ENCODE measurements at regions not wholly inside any gene's neighbourhood (a gene's known extent, or its start where the extent isn't known, plus 50 kb on each side); places are given as distances from the start of the nearest gene placed in this dataset.

DNA sequence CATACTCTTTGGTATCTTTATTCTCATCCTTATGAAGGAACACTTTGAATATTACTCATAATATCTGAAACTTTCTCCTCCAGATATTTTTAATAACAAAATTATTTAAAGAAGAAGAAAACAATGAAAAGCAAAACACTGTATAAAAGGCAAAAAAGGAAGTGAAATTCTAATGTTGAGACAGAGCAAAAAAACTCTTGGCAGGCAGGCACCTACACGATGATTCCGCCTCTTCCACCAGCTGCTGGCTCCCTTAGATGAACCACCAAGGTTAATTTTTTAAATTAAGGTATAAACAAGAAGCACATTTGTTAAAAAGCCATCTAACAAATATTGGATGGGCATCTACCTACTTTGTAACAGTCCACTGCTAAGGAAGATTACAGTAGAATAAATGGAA lies 434.7 kb downstream of the EPHA4 start:
- TF ChIP-seq NFRKB (IDR thresholded peaks at IDR 0.05) (no peak), ZNF384 (IDR thresholded peaks at IDR 0.05) (no peak), FOXM1 (IDR thresholded peaks at IDR 0.05; ENCODE audit: borderline replicate concordance) (no peak), FOXA1 (IDR thresholded peaks at IDR 0.05) (no peak), BHLHE40 (IDR thresholded peaks at IDR 0.05; ENCODE audit: borderline replicate concordance) (no peak)

GRCh38 chr2:221142341-221142740 lies 429.8 kb downstream of the EPHA4 start:
- TF ChIP-seq ARNT (IDR thresholded peaks at IDR 0.05) (no peak), HDGF (IDR thresholded peaks at IDR 0.05; ENCODE audit: borderline replicate concordance) (no peak), SUZ12 (IDR thresholded peaks at IDR 0.05) (no peak), FOXK2 (IDR thresholded peaks at IDR 0.05) (no peak)
- CTCF ChIA-PET: interaction anchor here (0.7 kb wide), 1 partner anchor 1760 kb away, joined by 4 read pairs; no protein-coding TSS in a partner anchor
- DNase-seq (ENCODE audit: extremely low spot score): no peak
- POLR2A ChIA-PET: no interaction called here

More for the DNA sequence above, 434.7 kb downstream of the EPHA4 start:
- no peak for DNase-seq (ENCODE audit: extremely low spot score)
- CTCF ChIA-PET: no interaction called here
- POLR2A ChIA-PET: no interaction called here

DNA sequence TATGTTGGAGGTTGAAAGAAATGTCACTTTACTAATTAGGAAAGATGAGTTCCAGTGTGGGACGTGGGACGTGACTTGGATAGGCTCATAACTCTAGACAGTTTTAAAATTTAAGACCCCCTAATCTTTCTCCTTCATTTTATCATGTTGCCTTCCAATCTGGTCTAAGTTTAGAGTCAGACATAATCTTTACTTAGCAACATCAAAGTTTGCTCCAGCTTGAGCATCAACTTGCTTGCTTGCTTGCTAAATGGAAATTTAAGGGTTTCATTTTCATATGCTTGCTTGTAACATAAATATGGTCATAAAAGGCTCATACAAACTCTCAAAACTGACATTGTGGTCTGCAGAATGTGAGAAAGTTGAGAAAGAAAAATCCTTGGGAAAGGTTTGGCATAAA lies 428.9 kb downstream of the EPHA4 start:
- DNase-seq (ENCODE audit: extremely low spot score): no peak
- POLR2A ChIA-PET: no interaction called here
- CTCF ChIA-PET: no interaction called here
- no peak for TF ChIP-seq CTBP1 (IDR thresholded peaks at IDR 0.05; ENCODE audit: borderline replicate concordance)
- TF ChIP-seq FOXA1 (IDR thresholded peaks at IDR 0.05): no peak
- TF ChIP-seq HDGF (IDR thresholded peaks at IDR 0.05; ENCODE audit: borderline replicate concordance): no peak
- TF ChIP-seq FOXM1 (IDR thresholded peaks at IDR 0.05; ENCODE audit: borderline replicate concordance): no peak
- no peak for TF ChIP-seq SUZ12 (IDR thresholded peaks at IDR 0.05)
- TF ChIP-seq LEF1 (IDR thresholded peaks at IDR 0.05; ENCODE audit: borderline replicate concordance): no peak
- TF ChIP-seq ZNF384 (IDR thresholded peaks at IDR 0.05): no peak
- TF ChIP-seq NFRKB (IDR thresholded peaks at IDR 0.05): no peak
- TF ChIP-seq SP1 (IDR thresholded peaks at IDR 0.05): no peak
- no peak for TF ChIP-seq ELF4 (IDR thresholded peaks at IDR 0.05)

- POLR2A ChIA-PET: no interaction called here
- no peak for TF ChIP-seq L3MBTL2 (conservative IDR thresholded peaks at IDR 0.05)
- TF ChIP-seq PKNOX1 (IDR thresholded peaks at IDR 0.05): no peak
- TF ChIP-seq BHLHE40 (IDR thresholded peaks at IDR 0.05; ENCODE audit: borderline replicate concordance): no peak
- no peak for TF ChIP-seq SUZ12 (IDR thresholded peaks at IDR 0.05)
- no peak for TF ChIP-seq HDGF (IDR thresholded peaks at IDR 0.05; ENCODE audit: borderline replicate concordance)
- no peak for TF ChIP-seq FOXA1 (IDR thresholded peaks at IDR 0.05)
- TF ChIP-seq NFRKB (IDR thresholded peaks at IDR 0.05): no peak
- no peak for TF ChIP-seq FOXM1 (IDR thresholded peaks at IDR 0.05; ENCODE audit: borderline replicate concordance)
- no peak for TF ChIP-seq SP1 (IDR thresholded peaks at IDR 0.05)
- no peak for TF ChIP-seq ZNF384 (IDR thresholded peaks at IDR 0.05)
- TF ChIP-seq CTBP1 (IDR thresholded peaks at IDR 0.05; ENCODE audit: borderline replicate concordance): no peak
- no peak for TF ChIP-seq TARDBP (IDR thresholded peaks at IDR 0.05)
- no peak for TF ChIP-seq FOXK2 (IDR thresholded peaks at IDR 0.05)
- TF ChIP-seq ELF4 (IDR thresholded peaks at IDR 0.05): no peak
- TF ChIP-seq ARNT (IDR thresholded peaks at IDR 0.05): no peak
- no peak for TF ChIP-seq LEF1 (IDR thresholded peaks at IDR 0.05; ENCODE audit: borderline replicate concordance)
- no peak for DNase-seq (ENCODE audit: extremely low spot score)
- CTCF ChIA-PET: no interaction called here
Observed at GRCh38 chr2:221144909-221145308, 427.2 kb downstream of the EPHA4 start.

GRCh38 chr2:221145396-221145795 lies 426.7 kb downstream of the EPHA4 start:
- DNase-seq (ENCODE audit: extremely low spot score): no peak
- CTCF ChIA-PET: no interaction called here
- TF ChIP-seq FOXA1 (IDR thresholded peaks at IDR 0.05): no peak
- no peak for TF ChIP-seq BHLHE40 (IDR thresholded peaks at IDR 0.05; ENCODE audit: borderline replicate concordance)
- TF ChIP-seq ARNT (IDR thresholded peaks at IDR 0.05): no peak
- no peak for TF ChIP-seq ELF4 (IDR thresholded peaks at IDR 0.05)
- no peak for TF ChIP-seq LEF1 (IDR thresholded peaks at IDR 0.05; ENCODE audit: borderline replicate concordance)
- no peak for TF ChIP-seq TARDBP (IDR thresholded peaks at IDR 0.05)
- TF ChIP-seq CTBP1 (IDR thresholded peaks at IDR 0.05; ENCODE audit: borderline replicate concordance): no peak
- no peak for TF ChIP-seq NFRKB (IDR thresholded peaks at IDR 0.05)
- POLR2A ChIA-PET: no interaction called here

GRCh38 chr2:221153226-221153625 lies 418.9 kb downstream of the EPHA4 start:
- no peak for DNase-seq (ENCODE audit: extremely low spot score)
- TF ChIP-seq ARNT (IDR thresholded peaks at IDR 0.05): no peak
- TF ChIP-seq FOXA1 (IDR thresholded peaks at IDR 0.05): no peak
- no peak for TF ChIP-seq HDGF (IDR thresholded peaks at IDR 0.05; ENCODE audit: borderline replicate concordance)
- TF ChIP-seq CTBP1 (IDR thresholded peaks at IDR 0.05; ENCODE audit: borderline replicate concordance): no peak
- no peak for TF ChIP-seq FOXM1 (IDR thresholded peaks at IDR 0.05; ENCODE audit: borderline replicate concordance)
- no peak for TF ChIP-seq ELF4 (IDR thresholded peaks at IDR 0.05)
- no peak for TF ChIP-seq TARDBP (IDR thresholded peaks at IDR 0.05)
- no peak for TF ChIP-seq ZNF384 (IDR thresholded peaks at IDR 0.05)
- no peak for TF ChIP-seq SUZ12 (IDR thresholded peaks at IDR 0.05)
- no peak for TF ChIP-seq SP1 (IDR thresholded peaks at IDR 0.05)
- no peak for TF ChIP-seq L3MBTL2 (conservative IDR thresholded peaks at IDR 0.05)
- TF ChIP-seq BHLHE40 (IDR thresholded peaks at IDR 0.05; ENCODE audit: borderline replicate concordance): no peak
- no peak for TF ChIP-seq LEF1 (IDR thresholded peaks at IDR 0.05; ENCODE audit: borderline replicate concordance)
- ChIA-PET CTCF (no interaction called here), POLR2A (no interaction called here)

DNA sequence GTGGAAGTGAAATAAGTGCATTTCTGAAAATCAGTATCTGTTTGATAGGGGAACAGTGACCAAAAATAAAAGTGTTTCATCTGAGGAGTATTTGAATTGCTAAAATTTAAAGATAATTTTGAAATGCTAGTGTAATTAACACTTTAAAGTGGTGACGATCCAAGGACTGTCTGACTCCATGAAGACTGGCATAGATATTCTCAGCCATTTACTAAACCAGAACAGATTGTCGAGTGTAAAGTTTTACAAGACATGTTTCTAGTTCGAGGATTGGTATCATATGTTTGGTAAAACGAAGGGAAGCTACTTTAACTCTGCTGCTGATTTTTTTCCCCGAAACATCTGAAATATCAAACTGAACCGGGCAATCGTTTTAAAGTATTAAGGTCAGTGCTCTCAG lies 417.9 kb downstream of the EPHA4 start:
- ChIA-PET CTCF (interaction anchor here (0.6 kb wide), 1 partner anchor 265 kb away, joined by 3 read pairs; no protein-coding TSS in a partner anchor), POLR2A (no interaction called here)
- no peak for TF ChIP-seq BHLHE40 (IDR thresholded peaks at IDR 0.05; ENCODE audit: borderline replicate concordance)
- no peak for TF ChIP-seq CTBP1 (IDR thresholded peaks at IDR 0.05; ENCODE audit: borderline replicate concordance)
- no peak for TF ChIP-seq L3MBTL2 (conservative IDR thresholded peaks at IDR 0.05)
- no peak for TF ChIP-seq SP1 (IDR thresholded peaks at IDR 0.05)
- no peak for TF ChIP-seq FOXK2 (IDR thresholded peaks at IDR 0.05)
- TF ChIP-seq PKNOX1 (IDR thresholded peaks at IDR 0.05): no peak
- TF ChIP-seq NFRKB (IDR thresholded peaks at IDR 0.05): no peak
- no peak for TF ChIP-seq LEF1 (IDR thresholded peaks at IDR 0.05; ENCODE audit: borderline replicate concordance)
- no peak for DNase-seq (ENCODE audit: extremely low spot score)

All from HEK293T (cell line).